ENCODE measurements at regions not wholly inside any gene's neighbourhood (a gene's known extent, or its start where the extent isn't known, plus 50 kb on each side); places are given as distances from the start of the nearest gene placed in this dataset.

DNA sequence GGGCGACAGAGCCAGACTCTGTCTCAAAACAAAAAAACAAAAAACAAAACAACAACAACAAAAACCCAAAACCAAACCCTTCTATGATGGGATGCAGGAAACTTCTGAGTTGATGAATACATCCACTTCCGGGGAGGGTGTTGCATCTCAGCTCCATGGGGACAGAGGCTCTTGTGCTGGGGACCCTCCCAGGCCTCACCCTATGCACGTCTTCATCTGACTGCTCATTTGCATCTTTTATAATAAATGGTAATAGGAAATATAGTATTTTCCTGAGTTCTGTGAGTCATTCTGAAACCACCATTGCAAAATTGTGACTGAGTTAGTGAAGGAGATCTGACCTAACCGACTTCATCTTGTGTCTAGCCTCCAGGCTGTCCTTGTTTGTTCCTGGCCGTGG is 109.5 kb upstream of the SLC28A3 start:
- no peak for DNase-seq

DNA sequence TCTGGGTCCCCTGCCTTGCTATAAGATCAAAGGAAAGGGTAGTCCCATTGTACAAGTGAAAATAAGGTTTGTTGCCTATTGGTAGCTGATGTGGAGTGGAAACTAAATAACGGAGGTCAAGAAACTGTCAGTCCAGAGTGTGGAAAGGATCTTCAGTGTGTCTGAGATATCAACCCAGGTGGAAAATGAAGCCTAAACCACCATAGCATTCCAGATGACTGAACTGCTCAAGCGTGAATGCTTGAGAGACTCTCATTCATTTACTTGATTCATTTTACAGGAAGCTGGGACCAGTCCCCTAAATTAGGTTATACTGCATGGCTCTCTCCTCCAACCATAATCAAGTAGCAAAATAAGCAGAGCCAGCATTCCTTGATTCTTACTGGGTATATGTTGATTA is 116.0 kb upstream of the SLC28A3 start:
- no peak for DNase-seq

DNA sequence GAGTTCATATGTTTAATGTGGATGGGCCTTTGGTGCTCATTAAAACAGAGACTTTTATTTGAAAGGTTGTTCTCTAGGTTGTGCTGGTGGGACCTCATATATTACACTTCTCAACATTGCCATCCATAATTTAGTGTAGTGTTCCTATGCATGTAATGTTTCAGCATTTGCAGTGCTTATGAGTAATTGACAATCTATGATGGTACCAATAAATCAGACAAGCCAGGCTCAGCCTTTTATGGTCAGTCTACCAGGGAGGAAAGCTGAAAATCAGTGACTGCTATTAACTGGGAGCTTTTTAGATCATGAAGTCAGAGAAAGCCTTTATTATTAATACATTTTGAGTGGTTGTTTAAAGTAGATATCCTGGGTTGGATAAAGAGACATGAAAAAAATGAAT is 120.1 kb upstream of the SLC28A3 start:
- no peak for DNase-seq

DNA sequence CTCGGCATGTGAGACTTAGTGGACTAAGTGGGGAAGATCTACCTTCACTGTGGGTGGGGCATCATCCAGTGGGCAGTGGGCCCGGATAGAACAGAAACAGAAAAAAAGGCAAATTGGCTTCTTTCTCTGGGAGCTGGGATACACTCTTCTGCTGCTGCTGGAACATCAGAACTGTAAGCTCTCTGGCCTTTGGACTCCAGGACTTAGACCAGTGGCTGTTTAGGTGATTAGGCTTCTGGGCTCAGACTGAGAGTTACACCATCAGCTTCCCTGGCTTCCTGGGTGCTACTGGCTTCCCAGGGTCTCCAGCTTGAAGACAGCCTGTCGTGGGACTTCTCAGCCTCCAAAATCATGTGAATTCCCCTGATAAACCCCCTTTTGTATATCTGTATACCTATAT is 122.7 kb upstream of the SLC28A3 start:
- no peak for DNase-seq

DNA sequence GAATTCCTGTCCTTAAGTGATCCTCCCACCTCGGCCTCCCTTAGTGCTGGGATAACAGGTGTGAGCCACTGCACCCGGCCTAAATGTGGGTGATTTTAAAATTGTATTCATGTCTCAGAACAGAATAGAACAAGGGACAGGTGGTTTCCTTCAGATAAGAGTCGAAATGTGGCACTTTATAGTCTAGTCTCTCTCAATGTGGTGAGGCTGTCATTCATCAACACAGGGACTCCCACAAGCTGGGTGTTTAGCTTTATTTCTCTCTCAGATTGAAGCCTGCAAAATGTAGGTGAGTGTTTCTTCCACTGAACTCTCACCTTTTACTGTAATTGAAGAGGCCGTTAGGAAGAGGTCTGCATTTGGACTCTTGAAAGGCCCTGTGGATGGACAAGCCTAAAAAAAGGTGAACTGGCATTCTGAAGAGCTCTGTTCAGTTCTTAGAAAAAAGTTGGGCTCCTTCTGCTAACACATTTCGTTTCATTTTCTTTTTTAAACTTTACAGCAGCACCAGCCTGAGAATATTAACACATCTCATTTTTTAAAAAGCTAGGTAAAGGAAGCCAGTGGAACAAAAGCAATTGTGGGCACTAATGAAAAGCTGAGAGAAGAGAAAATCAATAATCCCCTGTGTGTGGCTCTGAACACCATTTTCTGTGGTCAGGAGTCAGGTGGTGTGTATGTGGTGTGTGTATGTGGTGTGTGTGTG is 126.2 kb upstream of the SLC28A3 start:
- no peak for DNase-seq

DNA sequence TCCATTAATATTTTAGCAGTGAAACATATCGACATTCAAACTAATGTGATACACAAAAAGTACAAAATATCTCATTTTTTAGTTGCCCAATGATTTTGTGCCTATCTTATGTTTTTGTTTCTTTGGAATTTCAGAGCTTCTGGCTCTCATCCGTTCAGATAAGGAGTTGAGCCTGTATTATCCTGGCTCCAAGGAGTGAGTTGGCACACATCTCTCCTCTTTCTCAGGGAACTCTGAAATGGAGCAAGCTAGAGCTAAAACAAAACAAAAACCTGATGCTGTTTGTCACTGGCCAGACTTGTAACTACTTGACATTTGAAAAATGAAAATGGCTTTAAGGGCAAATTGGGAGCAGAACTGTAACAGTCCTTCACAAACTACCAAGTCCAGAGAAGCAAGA is 131.3 kb upstream of the SLC28A3 start:
- no peak for DNase-seq

DNA sequence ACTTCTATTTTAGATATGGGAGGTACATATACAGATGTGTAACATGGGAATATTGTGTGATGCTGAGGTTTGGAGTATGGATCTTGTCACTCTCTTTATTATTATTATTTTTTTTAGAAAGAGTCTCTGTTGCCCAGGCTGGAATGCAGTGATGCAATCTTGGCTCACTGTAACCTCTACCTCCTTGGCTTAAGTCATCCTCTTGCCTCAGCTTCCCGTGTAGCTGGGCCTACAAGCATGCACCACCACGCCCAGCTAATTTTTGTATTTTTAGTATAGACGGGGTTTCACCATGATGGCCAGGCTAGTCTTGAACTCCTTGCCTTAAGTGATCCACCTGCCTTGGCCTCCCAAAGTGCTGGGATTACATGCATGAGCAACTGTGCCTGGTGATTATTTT is 138.4 kb upstream of the SLC28A3 start:
- DNase-seq = no peak

DNA sequence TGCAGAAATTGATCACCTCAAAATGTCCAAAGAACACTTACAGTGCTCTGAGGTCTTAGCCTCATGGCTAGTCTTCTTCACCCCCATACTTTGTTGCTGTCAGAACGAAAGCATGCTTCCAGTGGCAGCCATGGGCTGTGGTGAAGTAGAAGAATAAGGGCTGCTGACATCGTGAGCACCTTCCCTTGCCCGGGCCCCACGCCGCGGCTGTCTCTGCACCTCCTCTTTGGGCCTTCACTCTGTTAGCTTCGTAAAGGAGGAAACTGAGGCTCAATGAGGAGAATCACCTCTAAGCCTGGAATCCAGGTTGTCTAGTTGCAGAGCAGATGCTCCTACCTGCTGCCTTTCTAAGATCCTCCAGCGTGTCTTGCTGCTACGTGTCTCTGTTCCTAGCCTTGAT is 139.5 kb upstream of the SLC28A3 start:
- DNase-seq = no peak

DNA sequence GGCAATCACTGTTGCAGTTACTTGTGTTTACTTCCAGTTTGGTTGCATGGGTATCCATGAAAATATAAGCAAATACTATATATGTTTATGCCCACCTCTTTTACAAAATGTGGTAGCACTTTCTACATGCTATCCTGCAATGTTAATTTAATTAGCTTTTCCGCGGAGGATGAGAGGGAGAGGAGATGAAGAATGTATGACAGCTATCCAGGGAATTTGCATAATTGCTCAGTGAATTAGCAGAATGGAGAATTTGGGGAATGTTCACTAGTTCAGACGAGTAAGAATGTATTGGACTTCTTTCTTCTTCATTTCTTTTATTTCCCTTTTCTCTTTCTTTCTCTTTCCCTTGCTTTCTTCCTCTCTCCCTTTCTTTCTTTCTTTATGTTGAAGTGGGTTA is 140.7 kb upstream of the SLC28A3 start:
- no peak for DNase-seq

DNA sequence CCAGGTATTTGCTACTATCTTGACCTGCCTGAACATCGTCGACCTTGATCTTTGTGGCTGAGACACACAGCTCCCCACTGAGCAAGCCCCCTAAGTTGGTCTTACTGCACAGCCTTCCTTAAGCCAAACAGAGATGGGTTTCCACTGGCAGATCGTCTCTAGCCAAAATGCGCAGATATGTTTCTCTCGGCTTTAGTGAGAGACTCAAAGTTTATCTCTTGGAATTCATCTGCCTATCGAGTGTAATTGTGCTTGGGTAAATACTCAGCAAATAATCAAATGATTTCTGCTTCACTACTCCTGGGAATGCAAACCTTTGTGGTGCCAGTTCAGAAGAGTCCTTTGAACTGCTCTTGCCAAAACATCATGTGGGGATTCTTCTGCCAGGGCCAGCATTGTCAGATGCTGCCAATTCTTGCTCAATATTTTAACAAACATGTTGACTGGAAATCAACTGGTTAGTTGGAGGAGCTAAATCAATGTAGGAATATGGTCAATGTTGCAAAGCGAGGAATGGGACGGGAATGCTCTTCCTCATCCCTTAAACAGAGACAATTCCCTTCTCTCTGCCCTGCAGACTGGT is 141.2 kb upstream of the SLC28A3 start:
- no peak for DNase-seq

DNA sequence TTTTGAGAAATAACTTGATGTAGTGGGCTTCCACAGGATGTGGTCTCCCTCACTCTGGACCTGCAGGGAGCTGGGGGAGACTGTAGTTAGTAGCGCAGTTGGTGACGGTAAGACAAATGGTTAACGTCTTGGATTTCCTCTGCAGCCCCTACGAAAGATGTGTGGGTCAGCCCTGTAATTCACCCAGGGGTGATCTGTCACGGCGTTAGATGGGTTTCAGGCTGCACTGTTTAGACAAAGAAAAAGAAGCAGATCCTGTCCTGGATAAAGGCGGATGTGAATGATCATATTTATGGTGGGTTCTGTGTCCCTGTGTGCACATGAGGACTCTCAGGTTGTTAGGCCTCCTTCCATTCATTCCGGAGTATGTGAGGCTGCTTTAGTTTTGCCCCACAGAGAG is 142.0 kb upstream of the SLC28A3 start:
- DNase-seq = no peak

DNA sequence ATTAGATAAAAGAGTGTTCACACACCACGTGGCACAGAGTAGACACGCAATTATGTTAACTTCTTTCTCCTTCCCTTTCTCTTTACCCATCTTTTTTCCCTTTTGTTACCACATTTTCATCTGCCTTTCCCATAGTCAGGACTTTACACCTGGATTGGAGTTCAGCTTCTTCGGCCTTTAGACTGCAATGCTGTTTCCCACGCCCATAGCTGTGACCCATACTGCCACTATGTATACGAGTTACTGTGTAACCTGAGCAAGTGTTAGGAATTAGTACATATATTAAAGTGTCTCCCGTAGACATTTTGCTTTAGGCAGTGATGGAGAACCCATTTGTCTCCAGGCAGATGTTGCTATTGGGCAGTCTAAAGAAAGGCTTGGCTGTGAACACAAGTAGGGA is 143.6 kb upstream of the SLC28A3 start:
- no peak for DNase-seq

DNA sequence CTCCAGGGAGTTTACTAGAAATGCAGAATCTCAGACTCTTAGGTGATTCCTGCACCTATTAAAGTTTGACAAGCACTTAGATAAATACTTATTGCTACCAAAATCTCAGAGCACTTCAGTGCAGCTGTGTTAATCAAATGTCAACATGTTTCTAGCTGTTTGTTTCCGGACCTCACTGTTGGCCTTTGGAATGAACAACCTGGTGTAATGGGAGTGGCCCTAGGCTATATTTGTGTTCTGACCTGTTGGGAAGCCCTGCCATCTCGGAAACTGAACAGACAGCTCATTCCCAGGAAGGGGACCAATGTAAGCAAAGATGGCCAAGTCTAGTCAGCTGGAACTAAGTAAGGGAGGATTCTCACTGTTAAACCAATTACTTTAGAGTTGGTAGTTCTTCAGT is 145.0 kb upstream of the SLC28A3 start:
- no peak for DNase-seq

DNA sequence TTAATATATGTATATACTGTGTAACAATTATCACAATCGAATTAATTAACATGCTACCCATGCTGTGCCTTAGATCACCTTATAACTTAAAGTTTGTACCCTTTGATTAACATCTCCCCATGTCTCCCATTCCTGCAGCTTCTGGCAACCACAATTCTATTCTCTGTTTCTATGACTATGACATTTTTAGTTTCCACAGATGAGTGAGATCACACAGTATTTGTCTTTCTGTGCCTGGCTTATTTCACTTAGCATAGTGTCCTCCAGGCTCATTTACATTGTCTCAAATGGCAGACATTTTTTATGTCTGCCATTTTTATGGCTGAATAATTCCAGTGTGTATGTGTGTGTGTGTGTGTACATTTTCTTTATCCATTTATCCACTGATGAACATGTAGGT is 146.1 kb upstream of the SLC28A3 start:
- no peak for DNase-seq

DNA sequence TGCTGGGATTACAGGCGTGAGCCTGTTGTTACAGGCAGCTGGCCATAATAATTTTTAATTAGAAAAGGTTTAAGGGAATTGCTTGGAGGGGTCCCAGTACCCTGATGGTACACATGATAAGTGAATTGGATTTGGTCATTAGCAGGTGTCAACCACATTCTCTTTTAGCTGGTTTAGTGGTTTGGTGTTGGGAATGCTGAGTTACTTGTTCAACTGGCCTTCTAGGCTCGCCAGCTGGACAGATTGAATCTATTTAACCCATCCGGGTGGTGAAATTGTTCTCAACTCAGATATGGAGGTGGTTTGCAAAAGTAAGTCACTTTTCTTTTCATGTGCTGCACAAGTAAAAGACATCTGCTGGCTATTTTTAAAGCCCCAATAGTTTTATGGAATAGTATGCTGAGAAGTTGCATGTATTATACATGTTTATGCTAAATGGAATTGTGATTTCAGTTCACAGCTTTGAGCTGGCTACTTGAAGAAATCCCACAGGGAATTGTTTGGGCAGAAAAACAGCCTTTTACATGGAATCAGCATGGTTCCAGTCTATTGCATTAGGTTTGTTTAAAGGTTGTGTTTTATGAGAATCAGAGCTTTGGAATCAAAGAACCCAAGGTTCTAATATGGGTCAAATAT is 149.8 kb upstream of the SLC28A3 start:
- no peak for DNase-seq

DNA sequence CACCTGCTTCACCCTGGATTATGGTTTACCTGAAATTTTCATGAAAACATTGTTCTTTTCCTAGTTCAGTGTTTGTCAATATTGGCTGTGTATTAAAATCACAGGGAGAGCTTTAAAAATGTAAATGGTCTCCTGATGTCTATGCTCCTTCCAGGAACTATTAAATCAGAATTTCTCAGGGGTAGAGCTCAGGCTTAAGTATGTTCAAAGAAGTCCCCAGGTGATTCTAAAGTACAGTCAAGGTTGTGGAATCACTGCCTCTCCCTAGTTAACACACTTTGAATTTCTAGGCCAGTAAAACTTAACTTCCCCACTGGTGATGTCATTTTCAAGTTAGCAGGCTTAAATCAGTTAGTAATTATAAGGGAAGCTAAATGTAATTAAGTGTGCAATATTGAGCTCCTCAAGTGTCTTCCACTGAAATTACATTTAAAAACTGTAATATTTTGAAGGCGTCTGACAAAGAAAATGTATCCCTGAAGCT is 150.3 kb upstream of the SLC28A3 start:
- DNase-seq = no peak

DNA sequence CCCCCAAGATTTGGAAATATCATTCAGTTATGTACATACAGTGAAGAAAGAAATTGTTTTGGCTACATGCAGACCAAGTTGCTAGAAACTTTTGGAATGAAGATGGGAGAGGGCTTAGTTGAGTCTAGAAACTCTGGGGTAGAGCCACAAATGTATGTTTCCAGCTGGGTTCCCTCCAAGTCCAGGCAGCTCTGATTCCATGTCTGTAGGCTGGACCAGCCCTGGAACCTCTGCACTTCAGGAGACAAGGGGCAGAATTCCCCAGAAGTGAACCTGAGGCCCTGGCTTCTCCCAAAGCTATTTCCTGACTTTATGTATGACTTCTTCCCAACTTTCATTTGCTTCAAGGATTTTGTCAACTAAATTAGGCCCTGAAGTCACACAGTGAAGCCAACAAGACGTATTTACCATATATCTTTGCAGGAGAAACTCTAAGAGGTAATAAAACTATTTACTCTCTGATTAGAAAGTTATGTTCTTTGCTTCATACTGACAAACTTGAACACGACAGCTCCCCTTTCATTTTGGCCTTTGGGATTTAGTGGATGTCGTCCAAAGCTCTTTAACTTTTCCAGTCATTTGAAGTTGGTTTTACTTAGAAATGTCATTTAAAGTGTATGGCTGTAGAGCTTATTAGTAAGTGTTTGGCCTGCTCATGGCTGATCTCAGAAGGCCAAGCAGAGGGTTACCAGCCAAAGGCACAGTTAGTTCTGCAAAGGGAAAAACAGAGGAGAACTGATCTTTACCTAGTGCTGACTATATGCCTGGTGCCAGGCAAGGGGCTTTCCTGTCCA is 152.0 kb upstream of the SLC28A3 start:
- DNase-seq = no peak

DNA sequence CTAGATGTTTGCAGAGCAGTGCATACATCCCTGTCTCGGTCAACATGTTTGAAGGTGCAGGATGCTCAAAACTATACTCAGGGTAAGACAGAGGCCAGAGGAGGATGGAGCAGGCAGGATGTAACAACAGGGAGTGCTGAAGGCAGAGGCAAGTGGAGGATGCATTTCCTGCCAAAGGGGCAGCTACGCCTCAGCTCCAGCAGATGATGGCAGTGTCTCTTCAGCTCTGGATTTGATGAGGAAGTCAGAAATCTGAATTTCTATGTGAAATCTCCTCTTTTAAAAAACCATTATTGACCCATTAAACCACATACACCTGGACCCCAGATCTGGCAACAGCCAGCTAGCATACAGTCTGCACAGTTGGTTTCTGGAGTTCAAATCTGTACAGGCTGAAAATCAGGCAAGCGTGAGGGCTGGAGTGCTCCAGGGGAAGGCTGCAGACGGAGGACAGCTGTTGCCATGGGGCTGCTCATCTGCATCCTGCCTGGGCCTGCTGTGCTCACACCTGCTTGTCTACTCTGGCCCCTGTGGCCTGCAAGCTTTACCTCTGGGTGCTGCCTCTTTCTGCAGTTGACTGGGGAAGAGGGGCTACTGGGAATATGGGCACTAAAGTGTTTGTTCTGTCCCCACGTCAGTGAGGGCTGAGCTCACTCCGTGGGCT is 152.9 kb upstream of the SLC28A3 start:
- DNase-seq = no peak

DNA sequence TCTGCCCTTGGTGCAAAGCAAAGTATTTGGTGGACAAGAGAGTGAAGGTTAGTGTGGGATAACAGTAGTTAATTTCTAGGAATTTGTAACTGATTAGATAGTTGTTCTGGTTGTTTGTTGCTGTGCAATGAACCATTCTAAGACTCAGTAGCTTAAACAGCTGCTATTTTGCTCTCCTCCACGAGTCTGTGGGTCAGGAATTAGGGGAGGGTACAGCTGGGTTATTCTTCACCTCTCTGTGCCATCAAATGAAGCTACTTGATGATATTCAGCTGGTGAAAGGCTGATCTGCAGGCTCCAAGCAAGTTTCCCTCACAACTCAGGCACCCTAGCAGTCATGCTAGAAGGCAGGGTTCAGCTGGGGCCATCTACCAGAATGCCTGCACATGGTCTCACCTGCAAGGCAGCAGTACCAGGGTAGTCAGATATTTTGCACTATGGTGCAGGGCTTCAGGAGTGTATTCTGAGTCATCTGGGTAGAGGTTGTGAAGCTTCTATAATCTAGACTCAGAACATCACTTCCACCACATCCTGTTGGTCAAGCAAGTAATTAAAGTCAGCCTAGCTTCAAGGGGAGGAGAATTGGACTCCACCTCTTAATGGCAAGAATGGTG is 159.5 kb upstream of the SLC28A3 start:
- no peak for DNase-seq

DNA sequence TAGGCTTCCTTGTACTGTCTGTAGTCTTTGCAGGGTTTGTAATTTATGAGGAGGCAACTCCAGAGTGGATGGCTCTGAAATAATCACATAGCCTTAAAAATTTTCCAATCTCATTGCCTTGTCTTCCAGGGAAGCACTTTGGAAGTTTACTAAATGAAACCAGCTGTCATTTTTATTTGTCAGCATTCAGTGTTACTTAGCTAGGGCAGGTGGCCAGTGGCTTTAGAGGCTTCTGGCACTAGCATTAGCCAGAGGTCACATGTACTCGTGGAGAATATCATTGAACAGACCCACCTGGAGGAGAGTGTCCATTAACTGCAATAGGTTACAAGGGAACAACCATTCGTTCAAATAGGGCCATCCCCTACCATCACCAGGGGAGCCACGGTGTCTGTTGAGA is 160.3 kb upstream of the SLC28A3 start:
- DNase-seq = no peak

DNA sequence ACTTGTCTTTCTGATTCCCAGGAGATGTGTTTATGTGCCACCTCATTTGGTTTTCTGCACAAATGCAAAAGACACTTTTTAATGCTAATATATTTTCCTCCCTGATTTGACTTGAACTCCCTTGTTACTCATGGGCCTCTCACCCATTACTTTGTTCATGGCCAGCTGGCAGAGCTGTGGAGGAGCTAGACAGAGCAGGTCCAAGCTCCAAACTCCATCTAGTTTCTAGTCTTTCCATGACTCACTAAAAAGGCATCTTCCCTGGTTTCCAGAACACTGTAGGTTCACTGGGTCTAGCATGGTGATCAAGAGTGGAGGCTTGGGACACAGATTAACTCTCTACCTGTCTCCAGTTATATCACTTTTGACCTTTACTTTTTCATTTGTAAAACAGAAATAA is 161.0 kb upstream of the SLC28A3 start:
- DNase-seq = no peak

Data from hypothalamus (tissue), 51 donors.